Fibroblast of the aortic adventitia (primary cell): ENCODE measurements at regions not wholly inside any gene's neighbourhood (a gene's known extent, or its start where the extent isn't known, plus 50 kb on each side); places are given as distances from the start of the nearest gene placed in this dataset.
A peak's percentile ranks its signal among the peaks of the same experiment; 100 is the strongest.

ENCODE experiments used
- DNase-seq: peaks from one replicate; pipeline ENCODE4 v3.0.0-alpha.2; 2010; ENCODE audit warnings: low read depth
- H3K4me3 ChIP-seq: 2 replicates; pipeline ENCODE4 v1.5.1; 2011; ENCODE audit warnings: low read depth, mild to moderate bottlenecking, control low read depth, low read length, moderate library complexity
- TF ChIP-seq, protein P1 (sequence below): IDR thresholded peaks from 2 replicates; pipeline ENCODE4 v1.5.1; 2011; ENCODE audit warnings: mild to moderate bottlenecking, low read length, control low read depth, inconsistent platforms; ENCODE audit not compliant: insufficient read depth

- no peak overlapping the region for H3K4me3 ChIP-seq
- no peak for DNase-seq
- TF ChIP-seq, protein P1, sequence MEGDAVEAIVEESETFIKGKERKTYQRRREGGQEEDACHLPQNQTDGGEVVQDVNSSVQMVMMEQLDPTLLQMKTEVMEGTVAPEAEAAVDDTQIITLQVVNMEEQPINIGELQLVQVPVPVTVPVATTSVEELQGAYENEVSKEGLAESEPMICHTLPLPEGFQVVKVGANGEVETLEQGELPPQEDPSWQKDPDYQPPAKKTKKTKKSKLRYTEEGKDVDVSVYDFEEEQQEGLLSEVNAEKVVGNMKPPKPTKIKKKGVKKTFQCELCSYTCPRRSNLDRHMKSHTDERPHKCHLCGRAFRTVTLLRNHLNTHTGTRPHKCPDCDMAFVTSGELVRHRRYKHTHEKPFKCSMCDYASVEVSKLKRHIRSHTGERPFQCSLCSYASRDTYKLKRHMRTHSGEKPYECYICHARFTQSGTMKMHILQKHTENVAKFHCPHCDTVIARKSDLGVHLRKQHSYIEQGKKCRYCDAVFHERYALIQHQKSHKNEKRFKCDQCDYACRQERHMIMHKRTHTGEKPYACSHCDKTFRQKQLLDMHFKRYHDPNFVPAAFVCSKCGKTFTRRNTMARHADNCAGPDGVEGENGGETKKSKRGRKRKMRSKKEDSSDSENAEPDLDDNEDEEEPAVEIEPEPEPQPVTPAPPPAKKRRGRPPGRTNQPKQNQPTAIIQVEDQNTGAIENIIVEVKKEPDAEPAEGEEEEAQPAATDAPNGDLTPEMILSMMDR, result no peak
Measured at GRCh38 chr2:56505885-56506284, 322.1 kb downstream of the CCDC85A start.

DNA sequence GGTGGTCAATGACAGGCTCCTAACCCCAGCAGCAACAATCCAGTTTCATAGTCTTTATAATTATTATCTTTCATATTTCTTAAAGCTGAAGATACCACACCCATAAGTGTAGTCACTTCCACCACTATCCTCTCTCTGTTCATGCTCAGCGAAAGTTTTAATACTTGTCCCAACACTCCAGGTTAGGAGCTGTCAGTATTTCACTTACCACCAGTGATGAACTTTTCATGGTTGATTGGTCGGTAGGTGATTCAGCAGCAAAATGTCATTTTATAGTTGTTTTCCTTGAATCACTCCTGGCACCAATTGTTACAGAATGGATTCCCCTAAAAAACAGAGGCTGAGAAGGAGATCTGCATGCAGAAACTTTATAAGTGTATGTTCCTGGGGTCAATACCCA lies 324.9 kb downstream of the CCDC85A start:
- no peak for DNase-seq
- H3K4me3 ChIP-seq, result no peak overlapping the region
- TF ChIP-seq, protein P1, result no peak

GRCh38 chr2:56510610-56511009 lies 326.8 kb downstream of the CCDC85A start:
- no peak for DNase-seq
- H3K4me3 ChIP-seq, result no peak overlapping the region
- TF ChIP-seq, protein P1, result no peak

DNA sequence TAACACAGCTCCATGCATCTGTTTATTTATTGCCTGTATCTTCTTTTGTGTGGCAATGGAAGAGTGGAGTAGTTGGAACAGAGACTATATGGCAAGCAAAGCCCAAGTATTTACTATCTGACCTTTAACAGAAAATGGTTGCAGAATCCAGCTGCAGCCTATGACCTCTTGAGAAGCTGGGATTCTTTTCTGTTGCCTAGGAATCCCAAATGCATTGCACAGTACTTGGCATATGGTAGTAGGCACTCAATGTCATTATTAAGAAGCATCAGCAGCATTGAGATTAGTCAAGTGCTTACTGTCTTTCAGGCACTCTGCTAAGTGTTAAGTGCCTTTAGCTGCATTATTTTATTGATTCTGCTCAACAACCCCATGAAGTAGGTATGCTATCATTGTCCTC lies 331.6 kb downstream of the CCDC85A start:
- TF ChIP-seq, protein P1, result no peak
- H3K4me3 ChIP-seq, result no peak overlapping the region
- no peak for DNase-seq

GRCh38 chr2:56519806-56520205 lies 336.0 kb downstream of the CCDC85A start:
- TF ChIP-seq, protein P1, result no peak
- no peak for DNase-seq
- H3K4me3 ChIP-seq, result no peak overlapping the region

GRCh38 chr2:56522605-56523089 lies 338.9 kb downstream of the CCDC85A start:
- TF ChIP-seq, protein P1, result no peak
- peak; percentile 43 for DNase-seq

DNA sequence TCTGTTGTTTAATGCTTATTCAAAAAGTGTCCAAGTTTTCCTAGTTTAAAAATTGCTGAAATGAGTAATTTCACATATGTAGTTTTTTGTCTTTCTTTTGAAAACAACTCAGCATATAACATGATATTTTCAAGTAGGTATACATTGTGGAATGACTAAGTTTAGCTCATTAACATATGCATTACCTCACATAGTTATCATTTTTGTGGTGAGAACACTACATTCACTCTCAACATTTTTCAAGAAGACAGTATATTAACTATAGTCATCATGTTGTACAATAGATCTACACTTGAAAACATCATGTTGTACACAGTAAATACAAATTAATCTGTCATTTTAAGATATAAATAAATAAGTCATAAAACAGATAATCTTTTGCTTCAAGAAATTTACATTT lies 340.0 kb downstream of the CCDC85A start:
- TF ChIP-seq, protein P1, result no peak
- DNase-seq, result no peak
- no peak overlapping the region for H3K4me3 ChIP-seq

More at GRCh38 chr2:56522605-56523089, 338.9 kb downstream of the CCDC85A start:
- no peak overlapping the region for H3K4me3 ChIP-seq
